Trophoblast cell (in vitro differentiated cells and primary cell): ENCODE measurements at regions not wholly inside any gene's neighbourhood (a gene's known extent, or its start where the extent isn't known, plus 50 kb on each side); places are given as distances from the start of the nearest gene placed in this dataset.

Source experiments
- DNase-seq, 2 donors: peaks; one replicate each; pipeline ENCODE4 v3.0.0-alpha.2; 2016
- H2AFZ ChIP-seq: 2 replicates; pipeline ENCODE4 v1.6.1; 2013; ENCODE audit warnings: low read length, moderate library complexity, mild to moderate bottlenecking; ENCODE audit not compliant: insufficient read depth, poor library complexity
- H2AK5ac ChIP-seq: 2 replicates; pipeline ENCODE4 v1.6.1; 2013; ENCODE audit warnings: mild to moderate bottlenecking, low read length
- H2BK120ac ChIP-seq: 2 replicates; pipeline ENCODE4 v1.6.1; 2013; ENCODE audit warnings: low read length, mild to moderate bottlenecking, moderate library complexity; ENCODE audit not compliant: insufficient read depth, poor library complexity
- H2BK12ac ChIP-seq: 2 replicates; pipeline ENCODE4 v1.6.1; 2013; ENCODE audit warnings: mild to moderate bottlenecking, low read length, moderate library complexity
- H2BK5ac ChIP-seq: 2 replicates; pipeline ENCODE4 v1.6.1; 2013; ENCODE audit warnings: low read length, low read depth, moderate library complexity, mild to moderate bottlenecking; ENCODE audit not compliant: poor library complexity
- H3K14ac ChIP-seq: 2 replicates; pipeline ENCODE4 v1.6.1; 2013; ENCODE audit warnings: mild to moderate bottlenecking, low read length
- H3K18ac ChIP-seq: 2 replicates; pipeline ENCODE4 v1.6.1; 2013; ENCODE audit warnings: mild to moderate bottlenecking, low read length
- H3K23ac ChIP-seq: 2 replicates; pipeline ENCODE4 v1.6.1; 2013; ENCODE audit warnings: low read length
- H3K27ac ChIP-seq: 2 replicates; pipeline ENCODE4 v1.5.1; 2013; ENCODE audit warnings: low read depth, mild to moderate bottlenecking, inconsistent platforms, low read length, moderate library complexity
- H3K27me3 ChIP-seq: 2 replicates; pipeline ENCODE4 v1.6.1; 2013; ENCODE audit warnings: inconsistent platforms, mild to moderate bottlenecking, low read length, moderate library complexity; ENCODE audit not compliant: insufficient read depth
- H3K36me3 ChIP-seq, 2 experiments: 1 replicate in 1 of 2; 2 replicates in 1 of 2; pipeline ENCODE4 v1.6.1; 2013; ENCODE audit warnings: low read length in 2 of 2, mild to moderate bottlenecking in 2 of 2, moderate library complexity in 1 of 2; ENCODE audit not compliant: insufficient read depth in 2 of 2, control insufficient read depth in 1 of 2
- H3K4ac ChIP-seq: 2 replicates; pipeline ENCODE4 v1.6.1; 2013; ENCODE audit warnings: low read depth, mild to moderate bottlenecking, low read length, moderate library complexity
- H3K4me1 ChIP-seq, 2 experiments: 1 replicate in 1 of 2; 2 replicates in 1 of 2; pipeline ENCODE4 v1.6.1; 2013; ENCODE audit warnings: low read length in 2 of 2, mild to moderate bottlenecking in 2 of 2, moderate library complexity in 1 of 2; ENCODE audit not compliant: insufficient read depth in 2 of 2, control insufficient read depth in 1 of 2
- H3K4me2 ChIP-seq: 2 replicates; pipeline ENCODE4 v1.6.1; 2013; ENCODE audit warnings: inconsistent platforms, mild to moderate bottlenecking, low read length, moderate library complexity
- H3K4me3 ChIP-seq: 2 replicates; pipeline ENCODE4 v1.5.1; 2013; ENCODE audit warnings: mild to moderate bottlenecking, low read depth, low read length, inconsistent platforms
- H3K79me1 ChIP-seq: one replicate; pipeline ENCODE4 v1.6.1; 2013; ENCODE audit warnings: low read length
- H3K79me2 ChIP-seq: 2 replicates; pipeline ENCODE4 v1.6.1; 2013; ENCODE audit warnings: low read length, mild to moderate bottlenecking; ENCODE audit not compliant: control insufficient read depth, insufficient read depth, poor library complexity
- H3K9ac ChIP-seq: 2 replicates; pipeline ENCODE4 v1.6.1; 2013; ENCODE audit warnings: mild to moderate bottlenecking, low read length
- H3K9me3 ChIP-seq: 2 replicates; pipeline ENCODE4 v1.6.1; 2013; ENCODE audit warnings: low read depth, mild to moderate bottlenecking, control low read depth, inconsistent platforms, low read length; ENCODE audit not compliant: insufficient read depth
- H4K12ac ChIP-seq: 2 replicates; pipeline ENCODE4 v1.6.1; 2013; ENCODE audit warnings: low read depth, mild to moderate bottlenecking, low read length, moderate library complexity
- H4K8ac ChIP-seq: 2 replicates; pipeline ENCODE4 v1.6.1; 2013; ENCODE audit warnings: low read depth, mild to moderate bottlenecking, low read length, moderate library complexity
- H4K91ac ChIP-seq: one replicate; pipeline ENCODE4 v1.6.1; 2013; ENCODE audit warnings: low read depth, mild to moderate bottlenecking, low read length, moderate library complexity
- WGBS: extraction: QIAGEN DNeasy Blood & Tissue Kit; methylation state at CpG from one replicate; pipeline ENCODE4 v1.1.7; 2013; ENCODE audit warnings: missing lambda C conversion rate; ENCODE audit not compliant: insufficient read length, insufficient coverage; ENCODE audit errors: extremely low coverage; 5-methylcytosine and 5-hydroxymethylcytosine counted together

GRCh38 chr13:83453300-83453699 is 429.0 kb downstream of the SLITRK1 start:
- Histone ChIP-seq H3K9ac (no peak overlapping the region), H3K4me1 (no peaks in the 10 kb centered on the region), H3K27me3 (no peaks in the 10 kb centered on the region), H2BK5ac (no peak overlapping the region), H2BK12ac (no peak overlapping the region), H3K4me3 (no peak overlapping the region), H3K79me2 (no peaks in the 10 kb centered on the region), H3K79me1 (no peaks in the 10 kb centered on the region), H3K27ac (no peak overlapping the region), H4K8ac (no peak overlapping the region), H3K14ac (no peak overlapping the region), H3K36me3 (no peaks in the 10 kb centered on the region), H3K23ac (no peak overlapping the region), H2AFZ (no peak overlapping the region), H4K12ac (no peak overlapping the region), H3K18ac (no peak overlapping the region), H3K9me3 (peaks cover 7% of the 10 kb centered on the region), H2BK120ac (no peak overlapping the region), H3K4me2 (no peak overlapping the region), H2AK5ac (no peak overlapping the region), H4K91ac (no peak overlapping the region), H3K4ac (no peak overlapping the region)
- DNase-seq, result no peak
- no CpG with 5 or more reads among the region's 13 CpGs for WGBS

GRCh38 chr13:83452292-83452950 is 429.9 kb downstream of the SLITRK1 start:
- H2BK5ac ChIP-seq, result no peak overlapping the region
- DNase-seq, result no peak
- no peak overlapping the region for H4K8ac ChIP-seq
- H2BK12ac ChIP-seq, result no peak overlapping the region
- no CpG with 5 or more reads among the region's 26 CpGs for WGBS
- H3K4ac ChIP-seq, result no peak overlapping the region
- H3K14ac ChIP-seq, result no peak overlapping the region
- no peak overlapping the region for H4K12ac ChIP-seq
- H3K4me3 ChIP-seq, result peak overlapping the region; percentile 27
- H3K18ac ChIP-seq, result no peak overlapping the region
- H3K9me3 ChIP-seq, result peaks cover 7% of the 10 kb centered on the region
- no peaks in the 10 kb centered on the region for H3K36me3 ChIP-seq
- no peaks in the 10 kb centered on the region for H3K4me1 ChIP-seq
- no peak overlapping the region for H2BK120ac ChIP-seq
- no peak overlapping the region for H3K4me2 ChIP-seq
- no peak overlapping the region for H2AK5ac ChIP-seq
- H3K79me2 ChIP-seq, result no peaks in the 10 kb centered on the region
- no peak overlapping the region for H2AFZ ChIP-seq
- H3K27me3 ChIP-seq, result no peaks in the 10 kb centered on the region
- no peak overlapping the region for H3K27ac ChIP-seq
- H3K79me1 ChIP-seq, result no peaks in the 10 kb centered on the region
- H4K91ac ChIP-seq, result no peak overlapping the region
- H3K9ac ChIP-seq, result no peak overlapping the region
- no peak overlapping the region for H3K23ac ChIP-seq

- H3K27ac ChIP-seq, result no peak overlapping the region
- no peak overlapping the region for H3K14ac ChIP-seq
- no peak overlapping the region for H4K12ac ChIP-seq
- H3K23ac ChIP-seq, result no peak overlapping the region
- no peak overlapping the region for H3K4me2 ChIP-seq
- DNase-seq, result no peak
- no peaks in the 10 kb centered on the region for H3K36me3 ChIP-seq
- H2AK5ac ChIP-seq, result no peak overlapping the region
- H3K79me1 ChIP-seq, result no peaks in the 10 kb centered on the region
- no peak overlapping the region for H2BK5ac ChIP-seq
- no peak overlapping the region for H4K91ac ChIP-seq
- no peak overlapping the region for H3K18ac ChIP-seq
- H3K4ac ChIP-seq, result no peak overlapping the region
- peaks cover 7% of the 10 kb centered on the region for H3K9me3 ChIP-seq
- no peak overlapping the region for H4K8ac ChIP-seq
- H2BK120ac ChIP-seq, result no peak overlapping the region
- H3K4me1 ChIP-seq, result no peaks in the 10 kb centered on the region
- H2AFZ ChIP-seq, result no peak overlapping the region
- no peak overlapping the region for H2BK12ac ChIP-seq
- no peak overlapping the region for H3K9ac ChIP-seq
- no peak overlapping the region for H3K4me3 ChIP-seq
- WGBS, result no CpG with 5 or more reads among the region's 2 CpGs
- no peaks in the 10 kb centered on the region for H3K79me2 ChIP-seq
- no peaks in the 10 kb centered on the region for H3K27me3 ChIP-seq
These were observed 431.7 kb downstream of the SLITRK1 start for GRCh38 chr13:83450591-83450990.

- H3K14ac ChIP-seq, result no peak overlapping the region
- no peaks in the 10 kb centered on the region for H3K27me3 ChIP-seq
- no peak overlapping the region for H3K9ac ChIP-seq
- H3K4me2 ChIP-seq, result no peak overlapping the region
- H2BK5ac ChIP-seq, result no peak overlapping the region
- H3K4me1 ChIP-seq, result no peaks in the 10 kb centered on the region
- no peak overlapping the region for H4K8ac ChIP-seq
- H3K23ac ChIP-seq, result no peak overlapping the region
- H3K4ac ChIP-seq, result no peak overlapping the region
- H3K9me3 ChIP-seq, result peaks cover 7% of the 10 kb centered on the region
- no peak overlapping the region for H2BK12ac ChIP-seq
- H4K91ac ChIP-seq, result no peak overlapping the region
- no peaks in the 10 kb centered on the region for H3K79me2 ChIP-seq
- DNase-seq, result peak; percentile 29 to 73
- H2AFZ ChIP-seq, result no peak overlapping the region
- no CpG with 5 or more reads among the region's 3 CpGs for WGBS
- H3K4me3 ChIP-seq, result no peak overlapping the region
- no peak overlapping the region for H3K18ac ChIP-seq
- no peak overlapping the region for H3K27ac ChIP-seq
- no peak overlapping the region for H2BK120ac ChIP-seq
- H3K79me1 ChIP-seq, result no peaks in the 10 kb centered on the region
- H2AK5ac ChIP-seq, result no peak overlapping the region
- no peak overlapping the region for H4K12ac ChIP-seq
- no peaks in the 10 kb centered on the region for H3K36me3 ChIP-seq
These were observed 432.4 kb downstream of the SLITRK1 start for GRCh38 chr13:83449668-83450395.
